ENCODE measurements at regions not wholly inside any gene's neighbourhood (a gene's known extent, or its start where the extent isn't known, plus 50 kb on each side); places are given as distances from the start of the nearest gene placed in this dataset.

GRCh38 chr4:71267244-71267643, 71.6 kb upstream of the SLC4A4 start:
- no peak for DNase-seq (ENCODE audit: low read depth)
- TF ChIP-seq, protein P1, sequence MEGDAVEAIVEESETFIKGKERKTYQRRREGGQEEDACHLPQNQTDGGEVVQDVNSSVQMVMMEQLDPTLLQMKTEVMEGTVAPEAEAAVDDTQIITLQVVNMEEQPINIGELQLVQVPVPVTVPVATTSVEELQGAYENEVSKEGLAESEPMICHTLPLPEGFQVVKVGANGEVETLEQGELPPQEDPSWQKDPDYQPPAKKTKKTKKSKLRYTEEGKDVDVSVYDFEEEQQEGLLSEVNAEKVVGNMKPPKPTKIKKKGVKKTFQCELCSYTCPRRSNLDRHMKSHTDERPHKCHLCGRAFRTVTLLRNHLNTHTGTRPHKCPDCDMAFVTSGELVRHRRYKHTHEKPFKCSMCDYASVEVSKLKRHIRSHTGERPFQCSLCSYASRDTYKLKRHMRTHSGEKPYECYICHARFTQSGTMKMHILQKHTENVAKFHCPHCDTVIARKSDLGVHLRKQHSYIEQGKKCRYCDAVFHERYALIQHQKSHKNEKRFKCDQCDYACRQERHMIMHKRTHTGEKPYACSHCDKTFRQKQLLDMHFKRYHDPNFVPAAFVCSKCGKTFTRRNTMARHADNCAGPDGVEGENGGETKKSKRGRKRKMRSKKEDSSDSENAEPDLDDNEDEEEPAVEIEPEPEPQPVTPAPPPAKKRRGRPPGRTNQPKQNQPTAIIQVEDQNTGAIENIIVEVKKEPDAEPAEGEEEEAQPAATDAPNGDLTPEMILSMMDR (IDR thresholded peaks at IDR 0.05; ENCODE audit: low read depth, low read length, missing control alignments), result no peak
- no peak overlapping the region for H3K4me3 ChIP-seq (ENCODE audit: low read depth, low read length)

DNA sequence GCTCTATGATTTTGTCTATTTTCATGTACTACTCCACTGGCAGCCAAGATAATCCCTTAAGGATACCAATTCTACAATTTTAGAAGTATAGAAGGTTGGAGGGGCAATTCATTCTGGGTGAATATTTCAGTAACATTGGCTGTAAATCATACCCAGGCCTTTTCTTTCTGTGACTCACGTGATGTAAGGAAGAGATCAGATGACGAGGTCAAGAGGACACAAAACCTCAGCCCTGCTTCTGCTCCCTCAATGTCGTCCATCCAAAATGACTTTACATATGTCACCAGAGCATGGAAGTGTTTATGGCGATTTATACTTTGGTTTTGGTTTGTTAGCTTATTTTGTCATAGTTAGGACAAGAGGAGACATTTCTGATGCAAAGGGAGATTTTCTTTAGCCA, 70.7 kb upstream of the SLC4A4 start:
- no peak for DNase-seq (ENCODE audit: low read depth)
- H3K4me3 ChIP-seq (ENCODE audit: low read depth, low read length), result no peak overlapping the region
- TF ChIP-seq, protein P1 (IDR thresholded peaks at IDR 0.05; ENCODE audit: low read depth, low read length, missing control alignments), result no peak

GRCh38 chr4:71269233-71269632, 69.6 kb upstream of the SLC4A4 start:
- TF ChIP-seq, protein P1 (IDR thresholded peaks at IDR 0.05; ENCODE audit: low read depth, low read length, missing control alignments), result no peak
- no peak for DNase-seq (ENCODE audit: low read depth)
- no peak overlapping the region for H3K4me3 ChIP-seq (ENCODE audit: low read depth, low read length)

GRCh38 chr4:71270901-71271300, 67.9 kb upstream of the SLC4A4 start:
- TF ChIP-seq, protein P1 (IDR thresholded peaks at IDR 0.05; ENCODE audit: low read depth, low read length, missing control alignments), result peak; percentile 44
- DNase-seq (ENCODE audit: low read depth), result no peak
- no peak overlapping the region for H3K4me3 ChIP-seq (ENCODE audit: low read depth, low read length)

DNA sequence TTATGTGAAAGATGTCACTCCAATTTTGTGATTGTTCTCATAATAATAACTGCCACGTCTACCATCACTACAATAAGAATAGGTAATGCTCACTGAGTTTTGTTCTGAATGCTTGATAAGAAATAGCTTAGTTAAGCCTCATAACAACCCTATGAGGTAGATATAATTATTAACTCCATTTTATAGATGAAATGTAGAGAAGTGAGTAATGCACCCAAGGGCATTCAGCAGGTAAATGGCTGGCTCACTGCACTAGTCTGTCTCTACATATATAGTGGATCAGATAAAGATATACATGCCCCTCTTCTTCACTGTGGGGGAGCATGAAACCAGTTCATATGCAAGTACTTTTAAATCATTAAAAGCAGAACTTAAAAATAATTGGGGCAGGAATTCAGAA, 65.8 kb upstream of the SLC4A4 start:
- no peak overlapping the region for H3K4me3 ChIP-seq (ENCODE audit: low read depth, low read length)
- TF ChIP-seq, protein P1 (IDR thresholded peaks at IDR 0.05; ENCODE audit: low read depth, low read length, missing control alignments), result no peak
- no peak for DNase-seq (ENCODE audit: low read depth)

DNA sequence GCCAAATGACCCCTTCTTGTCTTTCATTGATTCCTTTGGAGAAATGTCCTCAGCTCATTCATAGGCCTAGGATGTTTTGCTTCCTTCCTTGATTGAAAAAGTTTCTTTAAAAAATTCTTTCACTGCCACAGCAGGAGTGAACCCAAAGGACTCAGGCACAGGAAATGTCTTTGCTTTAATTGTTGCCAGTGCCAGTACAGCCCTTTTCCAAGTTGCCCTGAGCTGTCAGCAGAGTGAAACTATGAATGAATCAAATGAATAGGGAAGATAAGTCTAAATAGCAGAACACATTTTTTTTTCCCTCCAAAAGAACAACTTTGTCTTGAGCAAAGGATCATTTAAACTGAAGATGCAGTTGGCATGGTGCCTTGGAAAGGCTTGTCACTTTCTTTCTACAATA, 63.8 kb upstream of the SLC4A4 start:
- no peak overlapping the region for H3K4me3 ChIP-seq (ENCODE audit: low read depth, low read length)
- TF ChIP-seq, protein P1 (IDR thresholded peaks at IDR 0.05; ENCODE audit: low read depth, low read length, missing control alignments), result no peak
- no peak for DNase-seq (ENCODE audit: low read depth)

DNA sequence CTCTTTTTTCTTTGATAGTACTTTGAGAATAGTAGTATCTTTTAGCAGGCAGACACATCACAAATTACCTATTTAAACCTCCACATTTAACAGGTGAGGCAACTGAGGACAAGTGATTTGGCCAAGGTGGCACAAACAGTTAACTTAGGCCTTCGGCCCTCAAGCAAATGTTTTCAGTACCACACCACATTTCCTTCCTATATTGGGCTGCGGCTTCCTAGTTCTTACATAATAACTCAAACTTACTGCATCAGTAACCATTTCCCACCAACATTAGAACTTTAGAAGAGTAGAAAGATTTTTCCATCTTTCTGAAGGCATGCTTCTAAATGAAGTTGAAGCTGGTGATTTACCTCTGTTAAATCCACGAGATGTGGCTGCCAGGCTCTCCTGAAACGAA, 63.2 kb upstream of the SLC4A4 start:
- TF ChIP-seq, protein P1 (IDR thresholded peaks at IDR 0.05; ENCODE audit: low read depth, low read length, missing control alignments), result no peak
- DNase-seq (ENCODE audit: low read depth), result no peak
- no peak overlapping the region for H3K4me3 ChIP-seq (ENCODE audit: low read depth, low read length)

All from GM12864 (cell line).